ENCODE measurements at regions not wholly inside any gene's neighbourhood (a gene's known extent, or its start where the extent isn't known, plus 50 kb on each side); places are given as distances from the start of the nearest gene placed in this dataset.
"Not testable (repeated sequence)": the region's sequence is repeated elsewhere in the genome, so short reads cannot be mapped to it uniquely, and the experiment has no call there.

- DNase-seq (ENCODE audit: low read depth, low spot score) (no peak), ATAC-seq (no peak)
- Histone ChIP-seq H3K27ac (ENCODE audit: low read length) (no peak overlapping the region), H3K4me3 (ENCODE audit: low read depth in 2 of 2, low read length in 2 of 2) (no peak overlapping the region), H3K36me3 (ENCODE audit: control insufficient read depth, insufficient read depth, low read length) (no peaks in the 10 kb centered on the region), H3K9me3 (ENCODE audit: control insufficient read depth, insufficient read depth, low read depth, low read length) (no peaks in the 10 kb centered on the region), H3K4me1 (ENCODE audit: control insufficient read depth, insufficient read depth, low read length) (no peaks in the 10 kb centered on the region), H3K27me3 (ENCODE audit: control insufficient read depth, insufficient read depth, low read length) (no peaks in the 10 kb centered on the region)
- ChIA-PET CTCF (no interaction called here), POLR2A (no interaction called here)
- intact Hi-C loops (cut with micrococcal nuclease; ENCODE audit: unreplicated experiment) (no loop called here), in situ Hi-C loops (cut with HindIII; ENCODE audit: low pct_unique_long_range_greater_than_20kb, low sequenced_read_pairs) (no loop called here)
- BruUV-seq (replicated peaks) = no TSS peak
- TF ChIP-seq SIN3A (IDR thresholded peaks at IDR 0.05; ENCODE audit: borderline replicate concordance, insufficient read depth, low read depth, low read length) = no peak
- no peak for TF ChIP-seq REST (IDR thresholded peaks at IDR 0.05; ENCODE audit: insufficient read depth in 1 of 2, low read depth in 2 of 2, low read length in 1 of 2)
- TF ChIP-seq CTCF (IDR thresholded peaks at IDR 0.05) = no peak
Measured at GRCh38 chr4:116118221-116118620, 967.2 kb downstream of the TRAM1L1 start.

GRCh38 chr4:116112861-116113260 lies 972.5 kb downstream of the TRAM1L1 start:
- H3K27ac ChIP-seq (ENCODE audit: low read length); BruUV-seq (replicated peaks); H3K27me3 ChIP-seq (ENCODE audit: control insufficient read depth, insufficient read depth, low read length); CTCF ChIA-PET; H3K9me3 ChIP-seq (ENCODE audit: control insufficient read depth, insufficient read depth, low read depth, low read length); intact Hi-C loops (cut with micrococcal nuclease; ENCODE audit: unreplicated experiment); ATAC-seq; POLR2A ChIA-PET; DNase-seq (ENCODE audit: low read depth, low spot score); in situ Hi-C loops (cut with HindIII; ENCODE audit: low pct_unique_long_range_greater_than_20kb, low sequenced_read_pairs); H3K36me3 ChIP-seq (ENCODE audit: control insufficient read depth, insufficient read depth, low read length); H3K4me1 ChIP-seq (ENCODE audit: control insufficient read depth, insufficient read depth, low read length); H3K4me3 ChIP-seq (ENCODE audit: low read depth in 2 of 2, low read length in 2 of 2): not testable (repeated sequence)

- POLR2A ChIA-PET = no interaction called here
Measured at GRCh38 chr4:116110713-116111112, 974.7 kb downstream of the TRAM1L1 start.

More at GRCh38 chr4:116110713-116111112, 974.7 kb downstream of the TRAM1L1 start:
- CTCF ChIA-PET = no interaction called here
- Histone ChIP-seq H3K4me1 (ENCODE audit: control insufficient read depth, insufficient read depth, low read length) (no peaks in the 10 kb centered on the region), H3K4me3 (ENCODE audit: low read depth in 2 of 2, low read length in 2 of 2) (no peak overlapping the region), H3K9me3 (ENCODE audit: control insufficient read depth, insufficient read depth, low read depth, low read length) (no peaks in the 10 kb centered on the region), H3K27me3 (ENCODE audit: control insufficient read depth, insufficient read depth, low read length) (no peaks in the 10 kb centered on the region), H3K27ac (ENCODE audit: low read length) (no peak overlapping the region), H3K36me3 (ENCODE audit: control insufficient read depth, insufficient read depth, low read length) (no peaks in the 10 kb centered on the region; the same call in 1 of the 2 replicates)
- TF ChIP-seq POLR2AphosphoS5 (IDR thresholded peaks at IDR 0.05; ENCODE audit: low read depth, low read length) (no peak), TCF7L2 (IDR thresholded peaks at IDR 0.05; ENCODE audit: low read depth, low read length) (no peak), CTCF (IDR thresholded peaks at IDR 0.05) (no peak), REST (IDR thresholded peaks at IDR 0.05; ENCODE audit: insufficient read depth in 1 of 2, low read depth in 2 of 2, low read length in 1 of 2) (no peak), SIN3A (IDR thresholded peaks at IDR 0.05; ENCODE audit: borderline replicate concordance, insufficient read depth, low read depth, low read length) (no peak)
- ATAC-seq (no peak), DNase-seq (ENCODE audit: low read depth, low spot score) (no peak)
- in situ Hi-C loops (cut with HindIII; ENCODE audit: low pct_unique_long_range_greater_than_20kb, low sequenced_read_pairs) (no loop called here), intact Hi-C loops (cut with micrococcal nuclease; ENCODE audit: unreplicated experiment) (no loop called here)
- no TSS peak for BruUV-seq (replicated peaks)
